Astrocyte of the cerebellum (primary cell): ENCODE measurements at regions not wholly inside any gene's neighbourhood (a gene's known extent, or its start where the extent isn't known, plus 50 kb on each side); places are given as distances from the start of the nearest gene placed in this dataset.

Experiments used
- DNase-seq: peaks from one replicate; pipeline ENCODE4 v3.0.0-alpha.2; 2011; ENCODE audit warnings: low read depth
- H3K4me3 ChIP-seq: 2 replicates; pipeline ENCODE4 v1.5.1; 2011; ENCODE audit warnings: mild to moderate bottlenecking, low read depth, low read length, moderate library complexity
- CTCF ChIP-seq: IDR thresholded peaks from 2 replicates; pipeline ENCODE4 v1.5.1; 2012; ENCODE audit warnings: low read length, low read depth, moderate library complexity, mild to moderate bottlenecking; ENCODE audit errors: missing control alignments
- in situ Hi-C: cut with HindIII; loops from 2 replicates; pipeline ENCODE4 v1.10.0; 2017; ENCODE audit warnings: low sequenced_read_pairs

DNA sequence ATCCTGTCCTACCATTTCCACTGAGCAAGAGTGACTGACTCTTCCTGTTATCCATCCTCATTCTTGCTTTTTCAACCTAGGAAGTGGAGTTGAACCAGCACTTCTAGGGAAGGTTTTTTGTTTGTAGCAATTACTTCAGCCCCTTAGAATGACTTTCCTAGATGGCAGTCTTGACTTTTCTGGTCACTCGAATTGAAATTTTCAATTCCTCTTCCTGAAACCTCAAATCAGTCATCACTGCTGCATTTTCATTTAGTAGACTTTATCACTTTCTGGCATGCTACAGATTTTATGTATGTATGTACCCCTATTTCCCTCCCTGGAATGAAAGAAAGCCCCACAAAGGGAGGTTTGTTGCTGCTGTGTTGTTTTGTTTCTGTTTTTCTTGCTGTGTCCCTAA, 915.9 kb downstream of the PCDH17 start:
- DNase-seq: no peak
- in situ Hi-C loops: no loop called here
- TF ChIP-seq CTCF: no peak
- H3K4me3 ChIP-seq: no peak overlapping the region

DNA sequence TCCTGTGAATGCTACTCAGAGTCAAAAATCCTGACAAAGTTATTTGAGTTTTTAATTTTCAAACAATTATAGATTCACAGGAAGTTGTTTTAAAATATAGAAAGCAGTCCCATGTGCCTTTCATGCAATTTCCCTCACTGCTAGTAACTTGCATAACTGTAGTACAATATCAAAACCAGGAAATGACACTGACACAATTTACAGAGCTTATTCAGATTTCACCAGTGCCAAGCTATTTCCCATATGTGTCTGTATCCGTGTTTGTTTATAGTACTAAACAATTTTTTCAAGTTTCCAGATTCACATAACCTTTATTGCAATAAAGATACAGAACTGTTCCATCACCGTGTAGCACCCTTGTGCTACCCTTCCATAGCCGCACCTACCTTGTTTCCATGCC, 934.6 kb downstream of the PCDH17 start:
- no peak for TF ChIP-seq CTCF
- DNase-seq: no peak
- in situ Hi-C loops: no loop called here
- no peak overlapping the region for H3K4me3 ChIP-seq

- H3K4me3 ChIP-seq: no peak overlapping the region
- no peak for TF ChIP-seq CTCF
- no peak for DNase-seq
- in situ Hi-C loops: no loop called here
Observed at GRCh38 chr13:58573743-58574142, 942.2 kb downstream of the PCDH17 start.

DNA sequence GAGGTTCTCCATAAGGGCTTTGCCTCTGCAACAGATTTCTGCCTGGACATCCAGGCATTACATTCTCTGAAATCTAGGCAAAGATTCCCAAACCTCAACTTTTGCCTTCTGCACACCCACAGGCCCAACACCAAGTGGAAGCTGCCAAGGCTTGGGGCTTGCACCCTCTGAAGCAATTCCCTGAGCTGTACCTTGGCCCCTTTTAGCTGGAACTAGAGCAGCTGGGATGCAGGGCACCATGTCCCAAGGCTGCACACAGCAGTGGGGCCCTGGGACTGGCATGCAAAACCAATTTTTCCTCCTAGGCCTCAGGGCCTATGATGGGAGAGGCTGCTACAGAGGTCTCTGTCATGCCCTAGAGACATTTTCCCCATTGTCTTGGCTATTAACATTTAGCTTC, 943.2 kb downstream of the PCDH17 start:
- no peak overlapping the region for H3K4me3 ChIP-seq
- DNase-seq: no peak
- in situ Hi-C loops: no loop called here
- TF ChIP-seq CTCF: no peak

DNA sequence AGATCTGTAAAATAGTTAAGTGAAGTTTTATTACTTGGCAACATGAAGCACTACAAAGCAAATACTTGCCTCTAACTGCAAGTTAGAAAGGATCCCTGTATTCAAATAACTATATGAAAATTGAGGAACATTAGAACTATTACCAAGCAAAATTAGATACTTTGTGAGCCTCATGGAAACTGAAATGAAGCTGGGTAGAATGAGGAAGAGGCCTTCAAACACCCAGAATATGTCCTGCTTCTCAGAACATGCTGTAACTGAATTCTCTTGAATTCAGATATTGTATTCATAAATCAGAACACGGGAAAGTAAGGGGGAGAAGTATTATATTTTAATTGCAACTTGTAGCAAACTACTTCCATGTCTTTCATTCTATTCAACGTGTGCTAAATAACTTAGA, 947.9 kb downstream of the PCDH17 start:
- no peak overlapping the region for H3K4me3 ChIP-seq
- TF ChIP-seq CTCF: no peak
- DNase-seq: no peak
- in situ Hi-C loops: no loop called here

DNA sequence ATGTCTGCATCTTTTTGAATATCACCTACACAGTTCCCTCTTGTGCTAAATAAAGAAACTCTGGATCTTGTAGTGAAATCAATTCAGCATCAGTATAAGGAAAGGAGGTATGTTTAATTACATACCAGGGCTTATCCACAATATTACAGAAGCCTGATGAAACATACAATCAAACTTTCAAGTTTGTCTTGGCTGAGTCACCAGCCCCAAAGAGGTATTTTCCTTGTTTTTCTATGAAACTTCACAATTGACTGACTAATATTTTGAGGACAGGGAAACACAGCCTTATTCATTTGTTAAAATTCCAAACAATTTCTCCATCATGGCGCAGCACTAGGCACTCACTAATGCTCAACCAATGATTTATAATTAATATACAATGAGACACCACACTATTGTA, 952.4 kb downstream of the PCDH17 start:
- in situ Hi-C loops: no loop called here
- no peak for DNase-seq
- TF ChIP-seq CTCF: no peak
- no peak overlapping the region for H3K4me3 ChIP-seq

DNA sequence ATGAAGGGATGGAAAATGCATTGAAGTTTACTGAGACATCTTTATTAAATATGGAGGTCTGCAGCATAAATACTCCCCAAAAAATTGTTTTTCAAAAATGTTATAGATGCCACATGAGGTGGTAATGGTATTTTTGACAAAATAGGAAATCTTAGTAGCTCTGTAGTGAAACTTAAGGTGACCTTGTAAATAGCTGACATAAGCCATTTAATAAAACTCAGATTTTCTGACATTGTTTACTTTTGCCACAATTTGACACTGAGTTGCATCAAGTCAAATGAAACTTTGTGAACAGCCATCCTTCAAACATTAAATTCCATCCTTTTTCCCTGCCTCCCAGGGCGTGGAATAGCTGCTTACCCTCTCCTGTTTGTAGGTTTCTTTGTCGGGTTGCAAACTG, 953.1 kb downstream of the PCDH17 start:
- no peak overlapping the region for H3K4me3 ChIP-seq
- no peak for TF ChIP-seq CTCF
- in situ Hi-C loops: no loop called here
- DNase-seq: no peak
